HG02610 (cell line): ENCODE measurements at regions not wholly inside any gene's neighbourhood (a gene's known extent, or its start where the extent isn't known, plus 50 kb on each side); places are given as distances from the start of the nearest gene placed in this dataset.

Experiments used
- ATAC-seq: cut with Tn5 transposase; IDR thresholded peaks from one replicate; pipeline ENCODE4 v1.9.1; 2021; ENCODE audit warnings: mild to moderate bottlenecking, moderate library complexity; ENCODE audit not compliant: unreplicated experiment

DNA sequence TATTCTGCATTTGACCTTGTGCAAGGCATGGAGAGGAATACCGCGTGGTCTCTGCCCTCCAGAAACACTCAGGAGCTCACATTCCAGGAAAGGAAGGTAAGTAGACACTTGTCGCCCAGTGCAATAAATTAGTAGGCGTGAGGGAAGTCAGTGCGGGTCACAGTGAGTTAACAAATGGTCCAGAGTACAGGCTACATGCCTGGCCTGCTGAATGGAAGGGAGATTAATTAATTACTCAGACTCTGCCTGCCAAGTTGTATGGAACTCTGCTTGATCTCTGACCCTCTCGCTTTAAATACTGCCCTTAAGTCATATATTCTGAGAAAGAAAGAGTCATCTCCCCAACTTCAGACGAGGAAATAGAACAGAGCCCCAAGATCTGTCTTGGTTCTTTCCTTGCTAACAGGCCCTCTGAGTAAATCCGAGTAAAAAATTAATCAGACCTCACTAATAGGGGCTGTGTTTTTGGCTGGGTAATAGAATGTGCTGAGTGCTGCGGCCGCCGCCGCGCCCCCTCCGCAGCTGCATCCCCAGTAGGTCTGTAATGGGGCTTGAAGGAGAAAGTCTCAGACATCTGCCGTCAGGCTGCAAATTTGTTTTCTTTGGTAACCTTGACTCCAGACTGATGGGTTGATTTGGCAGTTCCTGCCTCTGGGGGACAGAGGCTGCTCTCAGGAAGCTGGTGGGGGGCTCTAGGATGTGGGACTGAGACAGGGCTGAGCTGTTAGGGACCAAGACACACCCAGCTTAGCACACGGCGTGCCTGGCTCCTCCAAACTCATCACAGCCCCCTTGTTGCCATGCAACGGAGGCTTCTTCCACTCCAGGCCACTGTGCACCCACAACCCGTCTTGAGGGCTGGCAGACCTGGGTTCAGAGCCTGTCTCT, 144.4 kb downstream of the NSG2 start:
- ATAC-seq: no peak

- ATAC-seq: no peak
Measured at GRCh38 chr5:174191076-174191475, 145.6 kb downstream of the NSG2 start.

DNA sequence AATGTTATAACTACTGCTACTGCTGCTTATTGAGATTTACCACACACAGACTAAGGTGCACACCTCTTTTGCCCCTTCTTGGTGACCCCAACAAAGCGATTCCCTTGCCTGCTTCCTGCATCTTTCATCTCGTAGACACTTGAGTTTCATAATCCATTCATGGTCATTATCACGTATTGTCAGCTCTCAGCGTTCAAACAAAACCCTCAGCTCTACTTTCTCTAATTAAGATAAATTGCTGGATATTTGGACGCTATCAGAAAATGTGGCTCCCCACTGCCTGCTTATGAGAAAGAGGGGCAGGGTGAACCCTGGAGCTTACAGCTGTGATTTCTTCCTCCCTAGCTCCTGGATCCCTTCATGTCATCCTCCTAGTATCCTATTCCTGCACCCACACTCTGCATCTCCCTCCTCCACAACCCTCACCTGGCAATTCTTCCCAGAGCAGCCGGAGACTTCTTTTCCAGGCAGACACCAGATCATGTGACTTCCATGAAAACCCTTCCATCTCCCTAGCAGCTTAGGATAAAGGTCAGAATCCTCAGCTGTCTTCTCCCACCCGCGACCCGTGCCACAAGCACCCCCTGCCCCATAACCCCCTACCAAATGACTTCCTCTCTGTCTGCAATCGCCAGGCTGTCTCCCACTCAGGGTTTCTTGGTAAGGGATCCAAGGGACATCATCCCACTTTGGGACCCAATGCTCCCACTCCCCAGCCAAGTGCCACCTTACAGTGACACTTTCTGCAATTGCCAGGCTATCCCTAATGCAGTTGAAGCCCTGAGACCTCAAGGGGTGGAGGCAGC, 146.5 kb downstream of the NSG2 start:
- no peak for ATAC-seq

- ATAC-seq: no peak
Measured at GRCh38 chr5:174192901-174193300, 147.4 kb downstream of the NSG2 start.

- ATAC-seq: no peak
Measured at GRCh38 chr5:174195517-174195916, 150.0 kb downstream of the NSG2 start.

DNA sequence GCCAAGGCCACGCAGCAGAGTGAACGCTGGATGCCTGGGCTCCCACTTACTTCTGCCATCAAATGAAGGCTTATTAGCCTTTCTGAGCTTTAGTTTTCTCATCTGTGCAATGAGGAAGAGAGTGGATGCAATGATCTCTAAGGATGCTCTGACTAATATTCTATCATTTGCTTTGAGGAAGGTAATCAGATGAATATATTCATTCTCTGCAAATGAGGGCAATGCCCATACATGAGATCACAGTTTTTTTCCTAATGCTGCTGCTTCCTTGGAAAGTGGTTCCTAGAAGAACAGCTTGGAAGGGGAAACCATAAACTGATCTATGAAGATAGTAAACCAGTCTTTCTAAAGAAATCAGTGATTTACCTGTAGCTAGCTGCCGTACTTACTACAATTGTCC, 152.4 kb downstream of the NSG2 start:
- ATAC-seq: no peak

GRCh38 chr5:174198541-174198940, 153.0 kb downstream of the NSG2 start:
- ATAC-seq: no peak

- ATAC-seq: no peak
Measured at GRCh38 chr5:174202996-174203395, 157.5 kb downstream of the NSG2 start.

GRCh38 chr5:174204535-174205313, 159.2 kb downstream of the NSG2 start:
- no peak for ATAC-seq

GRCh38 chr5:174205939-174206338, 160.4 kb downstream of the NSG2 start:
- no peak for ATAC-seq

DNA sequence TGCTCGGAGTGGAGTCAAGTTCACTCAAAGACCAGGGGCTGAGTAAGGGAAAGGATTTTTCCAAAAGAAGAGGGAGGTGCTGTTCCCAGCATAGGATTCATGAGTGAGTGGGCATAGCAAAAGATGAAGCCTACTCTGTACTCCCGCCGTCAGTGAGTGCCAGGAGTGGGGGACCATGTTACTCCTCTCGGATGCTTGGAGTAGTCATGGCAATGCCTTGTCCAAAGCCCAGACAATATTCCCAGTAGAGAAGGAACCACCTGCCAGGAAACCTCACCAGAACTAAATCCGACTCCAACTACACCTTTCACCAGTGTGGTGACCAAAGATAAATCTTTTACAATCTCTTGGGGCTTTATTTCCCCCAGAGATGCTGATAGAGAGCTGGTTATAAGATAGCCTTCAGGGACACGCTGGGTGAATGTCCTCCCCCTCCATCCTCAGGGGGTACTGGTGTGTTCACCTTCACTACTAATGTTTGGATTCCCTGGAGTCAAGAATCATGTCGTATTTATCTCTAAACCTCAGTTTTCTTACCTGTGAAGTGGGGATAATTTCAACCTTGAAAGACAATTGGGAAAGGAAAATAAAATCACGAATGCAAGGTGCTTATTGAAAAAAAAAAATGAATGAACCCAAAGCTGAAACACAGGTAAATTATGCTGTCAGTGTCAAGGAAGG, 165.2 kb downstream of the NSG2 start:
- no peak for ATAC-seq

DNA sequence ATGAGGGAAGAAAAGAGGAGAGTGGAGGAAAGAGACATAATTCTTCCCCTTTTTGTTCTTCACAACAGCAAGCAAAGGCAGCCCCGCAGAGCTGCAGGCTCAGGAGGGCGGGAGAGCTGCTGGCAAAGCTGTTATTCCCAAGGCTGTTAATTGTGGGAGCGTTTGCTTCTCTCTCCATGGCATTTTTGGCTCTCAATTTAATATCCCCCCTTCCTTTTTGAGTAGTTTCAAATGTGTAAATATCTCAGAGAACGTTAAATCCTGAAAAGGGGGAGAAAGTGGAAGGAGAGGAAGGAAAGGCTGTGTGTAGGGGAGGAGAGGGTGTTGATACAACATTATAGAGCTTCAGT, 165.7 kb downstream of the NSG2 start:
- no peak for ATAC-seq

DNA sequence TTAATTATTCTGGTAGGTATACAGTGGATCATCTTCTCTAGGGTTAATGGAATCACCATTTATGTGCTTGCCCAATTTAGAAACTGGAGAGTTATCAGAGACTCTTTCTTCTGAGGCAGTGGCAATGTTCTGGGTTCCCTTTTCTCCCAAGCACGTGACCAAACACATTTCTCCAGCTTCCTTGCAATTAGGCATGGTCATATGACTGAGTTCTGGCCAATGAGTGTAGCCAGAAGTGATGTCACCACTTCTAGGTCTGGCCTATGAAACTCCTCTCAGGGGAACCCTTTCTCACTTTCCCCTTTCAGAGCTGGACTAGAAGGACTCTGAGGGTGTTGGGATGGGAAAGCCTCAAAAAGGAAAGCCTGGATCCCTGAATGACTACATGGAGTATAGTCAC, 172.0 kb downstream of the NSG2 start:
- no peak for ATAC-seq

GRCh38 chr5:174218162-174218561, 172.7 kb downstream of the NSG2 start:
- no peak for ATAC-seq

DNA sequence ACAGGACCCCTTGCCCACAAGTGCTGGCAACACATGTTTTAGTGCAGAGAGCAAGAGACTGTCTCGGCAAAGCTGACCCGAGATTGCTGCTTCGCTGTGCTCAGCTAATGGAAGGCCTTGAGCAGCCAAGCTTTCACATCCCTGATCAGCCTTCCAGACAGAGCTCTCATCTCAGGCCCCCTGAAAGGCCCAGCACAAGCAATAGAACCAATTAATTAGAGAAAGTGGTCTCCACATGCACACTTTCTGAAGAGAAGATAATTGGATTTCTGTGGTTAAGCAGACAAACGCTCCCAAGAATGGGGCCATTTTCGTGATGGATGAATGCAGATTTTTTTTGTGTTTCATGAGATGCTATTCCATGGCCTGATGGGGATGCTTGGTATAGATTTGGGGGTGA, 174.9 kb downstream of the NSG2 start:
- ATAC-seq: no peak

- ATAC-seq: no peak
Measured at GRCh38 chr5:174221436-174221835, 175.9 kb downstream of the NSG2 start.

- ATAC-seq: no peak
Measured at GRCh38 chr5:174221946-174222345, 176.4 kb downstream of the NSG2 start.

- ATAC-seq: no peak
Measured at GRCh38 chr5:174222891-174223290, 177.4 kb downstream of the NSG2 start.

GRCh38 chr5:174223355-174223754, 177.8 kb downstream of the NSG2 start:
- no peak for ATAC-seq

GRCh38 chr5:174229068-174229467, 183.6 kb downstream of the NSG2 start:
- no peak for ATAC-seq
